ENCODE measurements at regions not wholly inside any gene's neighbourhood (a gene's known extent, or its start where the extent isn't known, plus 50 kb on each side); places are given as distances from the start of the nearest gene placed in this dataset.

- no peak overlapping the region for H2AFZ ChIP-seq (ENCODE audit: low read length)
- no peak overlapping the region for H3K56ac ChIP-seq (ENCODE audit: insufficient read length, low read depth, low read length)
- H2BK12ac ChIP-seq (ENCODE audit: insufficient read length, low read depth, low read length): no peak overlapping the region
- no peak overlapping the region for H4K91ac ChIP-seq (ENCODE audit: insufficient read length, low read depth, low read length)
- no peak overlapping the region for H3K4me2 ChIP-seq (ENCODE audit: insufficient read depth, insufficient read length, low read length)
- no peaks in the 10 kb centered on the region for H3K9me3 ChIP-seq (ENCODE audit: control insufficient read depth, low read depth, low read length)
- no peak overlapping the region for H4K5ac ChIP-seq (ENCODE audit: insufficient read length, low read depth, low read length)
- no peaks in the 10 kb centered on the region for H3K4me1 Mint-ChIP-seq
- H3K4ac ChIP-seq (ENCODE audit: low read depth, low read length): no peak overlapping the region
- H2AK5ac ChIP-seq (ENCODE audit: insufficient read length, low read length): no peak overlapping the region
- no peak overlapping the region for H3K18ac ChIP-seq (ENCODE audit: insufficient read length, low read depth, low read length)
- no peak overlapping the region for H3K27ac ChIP-seq (ENCODE audit: insufficient read length, low read depth, low read length)
- no peaks in the 10 kb centered on the region for H4K20me1 ChIP-seq (ENCODE audit: control insufficient read depth, insufficient read depth, insufficient read length)
- H3K9ac ChIP-seq (ENCODE audit: extremely low read depth, insufficient read length, low read length): no peak overlapping the region
- H3K79me2 ChIP-seq (ENCODE audit: insufficient read depth, low read length): no peaks in the 10 kb centered on the region
- peaks cover 0 to 3% of the 10 kb centered on the region in 2 experiments; a peak in 2 of 5 replicates for H3K9me3 Mint-ChIP-seq
- TF ChIP-seq, protein P1, sequence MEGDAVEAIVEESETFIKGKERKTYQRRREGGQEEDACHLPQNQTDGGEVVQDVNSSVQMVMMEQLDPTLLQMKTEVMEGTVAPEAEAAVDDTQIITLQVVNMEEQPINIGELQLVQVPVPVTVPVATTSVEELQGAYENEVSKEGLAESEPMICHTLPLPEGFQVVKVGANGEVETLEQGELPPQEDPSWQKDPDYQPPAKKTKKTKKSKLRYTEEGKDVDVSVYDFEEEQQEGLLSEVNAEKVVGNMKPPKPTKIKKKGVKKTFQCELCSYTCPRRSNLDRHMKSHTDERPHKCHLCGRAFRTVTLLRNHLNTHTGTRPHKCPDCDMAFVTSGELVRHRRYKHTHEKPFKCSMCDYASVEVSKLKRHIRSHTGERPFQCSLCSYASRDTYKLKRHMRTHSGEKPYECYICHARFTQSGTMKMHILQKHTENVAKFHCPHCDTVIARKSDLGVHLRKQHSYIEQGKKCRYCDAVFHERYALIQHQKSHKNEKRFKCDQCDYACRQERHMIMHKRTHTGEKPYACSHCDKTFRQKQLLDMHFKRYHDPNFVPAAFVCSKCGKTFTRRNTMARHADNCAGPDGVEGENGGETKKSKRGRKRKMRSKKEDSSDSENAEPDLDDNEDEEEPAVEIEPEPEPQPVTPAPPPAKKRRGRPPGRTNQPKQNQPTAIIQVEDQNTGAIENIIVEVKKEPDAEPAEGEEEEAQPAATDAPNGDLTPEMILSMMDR (conservative IDR thresholded peaks at IDR 0.05): no peak
- no peaks in the 10 kb centered on the region for H3K79me1 ChIP-seq (ENCODE audit: insufficient read depth, low read depth, low read length, poor library complexity, severe bottlenecking)
- H3K4me3 Mint-ChIP-seq: no peak overlapping the region
- H3K4me1 ChIP-seq (ENCODE audit: insufficient read depth, low read length): no peaks in the 10 kb centered on the region
- H3T11ph ChIP-seq (ENCODE audit: low read length): no peak overlapping the region
- H2BK5ac ChIP-seq (ENCODE audit: insufficient read length, low read length): no peak overlapping the region
- H3K27me3 Mint-ChIP-seq (ENCODE audit: low read depth): no peaks in the 10 kb centered on the region
- H3K14ac ChIP-seq (ENCODE audit: insufficient read depth, low read length): no peak overlapping the region
- H2BK15ac ChIP-seq (ENCODE audit: low read depth, low read length): no peak overlapping the region
- H4K8ac ChIP-seq (replicated peaks; ENCODE audit: insufficient read length, low read depth, low read length): no peak overlapping the region
- H3K36me3 Mint-ChIP-seq (ENCODE audit: insufficient read depth in 1 of 3, low read depth in 3 of 3): no peaks in the 10 kb centered on the region; a peak in 2 of 7 replicates
- no peak overlapping the region for H3K27ac Mint-ChIP-seq
- DNase-seq: no peak
- no peaks in the 10 kb centered on the region for H3K27me3 ChIP-seq (ENCODE audit: insufficient read depth, low read length)
- no peak overlapping the region for H2BK20ac ChIP-seq (ENCODE audit: low read depth, low read length, poor library complexity, severe bottlenecking)
- H2BK120ac ChIP-seq (ENCODE audit: low read depth, low read length, poor library complexity, severe bottlenecking): no peak overlapping the region
- H3K23me2 ChIP-seq (ENCODE audit: insufficient read length, low read depth, low read length, poor library complexity, severe bottlenecking): no peaks in the 10 kb centered on the region
- no peak overlapping the region for H3K23ac ChIP-seq (ENCODE audit: insufficient read length, low read depth, low read length)
Measured at GRCh38 chr2:226364217-226364616, 435.4 kb downstream of the IRS1 start.

Data from H9 (cell line).